Breast epithelium (tissue), 3 donors: ENCODE measurements at regions not wholly inside any gene's neighbourhood (a gene's known extent, or its start where the extent isn't known, plus 50 kb on each side); places are given as distances from the start of the nearest gene placed in this dataset.

Experiments used
- CTCF ChIP-seq, 3 donors: fragments of 450-650 bp; IDR thresholded peaks; one replicate each; pipeline ENCODE4 v1.5.1; 2016 to 2017; ENCODE audit warnings: antibody characterized with exemption in 3 of 3, mild to moderate bottlenecking in 3 of 3, moderate library complexity in 3 of 3
- POLR2A ChIP-seq: fragments of 450-650 bp; IDR thresholded peaks from one replicate; pipeline ENCODE4 v1.6.1; 2016; ENCODE audit warnings: antibody characterized with exemption, mild to moderate bottlenecking, moderate library complexity

GRCh38 chr10:65622608-65623007 lies 1303.2 kb upstream of the LRRTM3 start:
- TF ChIP-seq CTCF (IDR thresholded peaks at IDR 0.05) (no peak), POLR2A (no peak)
